Ovary (tissue), 7 donors: ENCODE measurements at regions not wholly inside any gene's neighbourhood (a gene's known extent, or its start where the extent isn't known, plus 50 kb on each side); places are given as distances from the start of the nearest gene placed in this dataset.

Experiments used
- DNase-seq, 5 donors: peaks; one replicate each; pipeline ENCODE4 v3.0.0-alpha.2; 2019 to 2020
- H3K27ac ChIP-seq, 2 donors: fragments of 200-600 bp; one replicate each; pipeline versions ENCODE4 v1.5.1 to v1.8.0; 2019 to 2022
- H3K27me3 ChIP-seq: fragments of 200-600 bp; one replicate; pipeline ENCODE4 v1.8.0; 2022
- H3K36me3 ChIP-seq: fragments of 200-600 bp; sonication (generic); one replicate; pipeline ENCODE4 v1.5.1; 2019
- H3K4me1 ChIP-seq: one replicate; pipeline ENCODE4 v1.8.1; 2013; ENCODE audit warnings: mild to moderate bottlenecking, moderate library complexity; ENCODE audit not compliant: insufficient read depth
- H3K4me3 ChIP-seq: fragments of 200-600 bp; sonication (generic); one replicate; pipeline ENCODE4 v1.5.1; 2017
- H3K9me3 ChIP-seq, 2 donors: fragments of 200-600 bp in 1 of 2; sonication (generic) in 1 of 2; one replicate each; pipeline versions ENCODE4 v1.5.1 to v1.8.1; 2013 to 2019; ENCODE audit warnings: mild to moderate bottlenecking in 1 of 2, moderate library complexity in 1 of 2
- EP300 ChIP-seq: sonication (generic); formaldehyde crosslinking; IDR thresholded peaks from one replicate; pipeline ENCODE4 v1.6.1; 2017; ENCODE audit warnings: antibody characterized with exemption
- POLR2A ChIP-seq: fragments of 450-650 bp; IDR thresholded peaks from one replicate; pipeline ENCODE4 v1.6.1; 2017; ENCODE audit warnings: antibody characterized with exemption, mild to moderate bottlenecking, moderate library complexity
- WGBS, 3 donors: extraction: QIAGEN DNeasy Blood & Tissue Kit in 1 of 3; methylation state at CpG; one replicate each; pipeline versions ENCODE4 v1.1.5 to v1.1.7; 2013 to 2017; 5-methylcytosine and 5-hydroxymethylcytosine counted together
- intact Hi-C, 4 donors: fragments of 100-400 bp; cut with DNase I; formaldehyde crosslinking; loops; one replicate each; pipeline versions ENCODE4 v1.11.0 to v1.15.1; 2022 to 2023
- TF ChIP-seq, protein P1 (sequence below), 3 donors: fragments of 450-650 bp in 2 of 3; fragments of 200-600 bp in 1 of 3; IDR thresholded peaks; one replicate each; pipeline versions ENCODE4 v1.5.1 to v1.8.0; 2016 to 2022; ENCODE audit warnings: antibody characterized with exemption in 3 of 3, mild to moderate bottlenecking in 1 of 3
- donor health status: DM: no; HTN: no; CAD: no; lungs with moderate emphysema.
- donor health status: DM: no; HTN: no; CAD: no.
- donor health status: Bipolar disorder and iron deficiency.
- donor health status: DM: no; HTN: no; CAD: no.
- donor health status: DM: yes; HTN: yes; CAD: no.

DNA sequence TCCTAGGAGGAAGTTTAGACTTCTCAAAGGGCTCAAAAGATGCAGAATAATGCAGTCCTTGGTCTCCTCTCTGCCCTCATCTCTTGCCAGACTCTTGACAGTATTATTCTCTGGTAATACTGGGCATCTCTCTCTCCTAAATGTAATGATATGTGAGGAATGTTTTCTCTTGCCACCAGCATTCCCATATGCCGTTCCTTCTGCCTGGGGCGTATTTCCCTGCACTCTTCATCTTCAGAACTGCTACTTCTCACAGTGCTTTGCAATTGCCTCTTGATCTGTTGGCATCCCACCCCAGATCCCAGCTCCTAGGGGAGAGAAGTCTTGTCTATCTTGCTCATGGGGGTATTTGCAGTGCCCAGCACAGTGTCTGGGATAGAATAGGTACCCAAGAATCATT, 107.4 kb downstream of the RASSF10 start:
- Histone ChIP-seq H3K36me3 (no peaks in the 10 kb centered on the region), H3K27ac (no peak overlapping the region), H3K27me3 (no peaks in the 10 kb centered on the region), H3K4me3 (no peak overlapping the region), H3K9me3 (no peaks in the 10 kb centered on the region), H3K4me1 (no peaks in the 10 kb centered on the region)
- TF ChIP-seq, protein P1, sequence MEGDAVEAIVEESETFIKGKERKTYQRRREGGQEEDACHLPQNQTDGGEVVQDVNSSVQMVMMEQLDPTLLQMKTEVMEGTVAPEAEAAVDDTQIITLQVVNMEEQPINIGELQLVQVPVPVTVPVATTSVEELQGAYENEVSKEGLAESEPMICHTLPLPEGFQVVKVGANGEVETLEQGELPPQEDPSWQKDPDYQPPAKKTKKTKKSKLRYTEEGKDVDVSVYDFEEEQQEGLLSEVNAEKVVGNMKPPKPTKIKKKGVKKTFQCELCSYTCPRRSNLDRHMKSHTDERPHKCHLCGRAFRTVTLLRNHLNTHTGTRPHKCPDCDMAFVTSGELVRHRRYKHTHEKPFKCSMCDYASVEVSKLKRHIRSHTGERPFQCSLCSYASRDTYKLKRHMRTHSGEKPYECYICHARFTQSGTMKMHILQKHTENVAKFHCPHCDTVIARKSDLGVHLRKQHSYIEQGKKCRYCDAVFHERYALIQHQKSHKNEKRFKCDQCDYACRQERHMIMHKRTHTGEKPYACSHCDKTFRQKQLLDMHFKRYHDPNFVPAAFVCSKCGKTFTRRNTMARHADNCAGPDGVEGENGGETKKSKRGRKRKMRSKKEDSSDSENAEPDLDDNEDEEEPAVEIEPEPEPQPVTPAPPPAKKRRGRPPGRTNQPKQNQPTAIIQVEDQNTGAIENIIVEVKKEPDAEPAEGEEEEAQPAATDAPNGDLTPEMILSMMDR (IDR thresholded peaks at IDR 0.05) = no peak
- TF ChIP-seq EP300 = no peak
- no peak for TF ChIP-seq POLR2A
- 65 to 85% (median 73%) methylated on average over 2 of the region's 2 CpGs for WGBS, 3 donors
- DNase-seq = no peak
- intact Hi-C loops = no loop called here

DNA sequence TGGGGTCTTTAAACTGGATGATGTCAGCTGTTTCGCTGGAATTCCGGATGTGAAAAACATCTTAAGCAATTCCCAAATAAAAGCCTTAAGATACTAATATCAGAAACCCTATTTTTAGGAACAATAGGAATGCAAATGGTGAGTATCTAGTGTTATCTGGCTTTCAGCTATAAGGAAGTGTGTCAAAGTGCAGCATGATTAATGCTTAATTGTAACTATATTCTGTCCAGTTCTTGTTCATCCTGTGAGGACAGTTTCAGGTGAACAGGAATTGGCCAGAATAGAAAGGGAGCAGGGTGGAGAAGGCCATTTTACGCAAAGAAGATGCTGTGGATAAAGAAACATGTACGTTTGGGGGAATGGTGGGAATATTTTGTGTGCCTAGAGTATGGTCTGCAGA, 108.2 kb downstream of the RASSF10 start:
- H3K27ac ChIP-seq = no peak overlapping the region
- no peaks in the 10 kb centered on the region for H3K9me3 ChIP-seq
- H3K36me3 ChIP-seq = no peaks in the 10 kb centered on the region
- TF ChIP-seq, protein P1 (IDR thresholded peaks at IDR 0.05) = no peak
- TF ChIP-seq POLR2A (no peak), EP300 (no peak)
- WGBS, 3 donors = 22 to 63% (median 35%) methylated on average over 4 of the region's 4 CpGs
- no peak for DNase-seq
- H3K4me3 ChIP-seq = no peak overlapping the region
- no peaks in the 10 kb centered on the region for H3K4me1 ChIP-seq
- intact Hi-C loops = no loop called here
- H3K27me3 ChIP-seq = no peaks in the 10 kb centered on the region

DNA sequence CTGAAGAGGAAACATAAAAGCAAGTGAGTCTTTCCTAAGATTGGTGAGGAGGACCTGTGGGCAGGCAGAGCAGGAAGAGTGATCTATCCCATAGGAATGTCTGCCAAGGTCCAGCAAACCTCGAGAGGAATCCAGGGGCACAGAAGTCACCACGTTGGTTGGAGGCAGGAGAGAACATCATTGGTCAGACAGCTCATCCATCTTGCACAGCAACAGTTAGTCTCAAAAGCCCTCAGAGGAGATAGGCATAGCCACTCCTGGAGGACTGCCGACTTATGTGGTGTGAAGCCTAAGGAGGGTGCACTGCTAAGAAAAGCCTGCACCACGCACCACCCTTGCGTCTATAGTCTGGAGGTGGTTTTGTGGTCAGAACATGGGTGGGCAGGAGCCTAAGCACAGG, 109.1 kb downstream of the RASSF10 start:
- H3K27me3 ChIP-seq = no peaks in the 10 kb centered on the region
- no peaks in the 10 kb centered on the region for H3K36me3 ChIP-seq
- H3K4me1 ChIP-seq = no peaks in the 10 kb centered on the region
- TF ChIP-seq, protein P1 (IDR thresholded peaks at IDR 0.05) = no peak
- TF ChIP-seq EP300 = no peak
- no peak for TF ChIP-seq POLR2A
- DNase-seq = no peak
- intact Hi-C loops = no loop called here
- H3K27ac ChIP-seq = no peak overlapping the region
- WGBS, 3 donors = 49 to 68% (median 59%) methylated on average over 5 of the region's 5 CpGs
- no peak overlapping the region for H3K4me3 ChIP-seq
- H3K9me3 ChIP-seq = no peaks in the 10 kb centered on the region

DNA sequence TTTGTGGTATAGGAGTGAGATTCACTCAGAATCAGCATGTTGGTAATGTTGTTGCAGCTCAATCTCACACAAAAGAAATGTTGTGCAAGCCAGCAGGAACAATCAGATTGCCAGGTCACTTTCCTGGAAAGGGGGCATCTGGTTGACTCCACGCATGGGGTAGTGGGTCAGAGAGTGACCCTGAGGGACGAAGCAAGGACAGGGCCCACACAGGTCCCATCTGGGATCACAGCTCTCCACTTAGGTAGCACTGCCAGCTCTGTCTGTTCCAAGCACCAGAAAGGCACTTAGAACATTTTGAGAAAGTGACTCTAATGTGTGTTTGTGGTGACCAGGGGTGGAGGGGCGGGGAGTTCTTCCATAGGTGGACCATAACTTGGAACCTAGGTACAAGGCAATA, 109.5 kb downstream of the RASSF10 start:
- WGBS, 3 donors = 80 to 90% (median 81%) methylated on average over 3 of the region's 3 CpGs
- Histone ChIP-seq H3K36me3 (no peaks in the 10 kb centered on the region), H3K9me3 (no peaks in the 10 kb centered on the region), H3K4me1 (no peaks in the 10 kb centered on the region), H3K4me3 (no peak overlapping the region), H3K27me3 (no peaks in the 10 kb centered on the region), H3K27ac (no peak overlapping the region)
- DNase-seq = no peak
- TF ChIP-seq POLR2A = no peak
- TF ChIP-seq, protein P1 (IDR thresholded peaks at IDR 0.05) = no peak
- TF ChIP-seq EP300 = no peak
- intact Hi-C loops = no loop called here

DNA sequence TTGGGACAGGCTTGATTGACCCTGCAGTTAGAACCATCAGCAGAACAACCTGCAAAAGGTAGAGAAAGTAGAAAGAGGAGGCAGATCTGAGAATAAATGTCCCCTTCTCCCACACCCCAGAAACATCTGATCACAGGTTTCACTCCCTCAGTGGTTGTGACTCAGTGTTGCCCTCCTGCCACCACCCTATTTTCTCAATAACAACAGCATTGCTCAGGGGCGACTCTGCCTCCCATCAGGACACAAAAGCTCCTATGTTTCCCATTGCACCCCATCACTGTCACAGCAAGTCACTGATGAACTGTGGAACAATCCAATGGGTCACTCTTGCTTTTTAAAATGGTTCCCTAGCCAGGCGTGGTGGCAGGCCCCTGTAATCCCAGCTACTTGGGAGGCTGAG, 110.2 kb downstream of the RASSF10 start:
- H3K27ac ChIP-seq = no peak overlapping the region
- DNase-seq = no peak
- intact Hi-C loops = no loop called here
- H3K4me1 ChIP-seq = no peaks in the 10 kb centered on the region
- H3K9me3 ChIP-seq = no peaks in the 10 kb centered on the region
- WGBS, 3 donors = 88 to 96% (median 89%) methylated on average over 2 of the region's 2 CpGs
- no peaks in the 10 kb centered on the region for H3K36me3 ChIP-seq
- H3K4me3 ChIP-seq = no peak overlapping the region
- TF ChIP-seq EP300 (no peak), POLR2A (no peak)
- TF ChIP-seq, protein P1 (IDR thresholded peaks at IDR 0.05) = no peak
- no peaks in the 10 kb centered on the region for H3K27me3 ChIP-seq
